H1 (cell line): ENCODE measurements at regions not wholly inside any gene's neighbourhood (a gene's known extent, or its start where the extent isn't known, plus 50 kb on each side); places are given as distances from the start of the nearest gene placed in this dataset.

Experiments
- CTCF ChIA-PET: fragments of 300-600 bp; sonication (Branson Sonifier 250); formaldehyde crosslinking; loops from one replicate; lab custom pipeline; 2021; ENCODE audit not compliant: partially characterized antibody; lab: Charles Lee
- POLR2A ChIA-PET: fragments of 300-600 bp; sonication (Branson Sonifier 250); formaldehyde crosslinking; loops from one replicate; lab custom pipeline; 2021; ENCODE audit warnings: inconsistent platforms; ENCODE audit not compliant: partially characterized antibody; lab: Charles Lee
- DNase-seq, 2 experiments: peaks; one replicate each; pipeline versions ENCODE4 v3.0.0 to v3.0.0-alpha.2; 2010 to 2022; ENCODE audit warnings: low spot score in 2 of 2, low read depth in 1 of 2, mixed read lengths in 1 of 2
- FAIRE-seq: peaks from 2 replicates; lab custom pipeline; 2011; peaks lifted over from hg19 to GRCh38; lab: Jason Lieb, UNC
- H2AFZ ChIP-seq: 2 replicates; pipeline ENCODE4 v1.8.1; 2012; ENCODE audit warnings: low read length, inconsistent platforms
- H2AK5ac ChIP-seq: 2 replicates; pipeline ENCODE4 v1.6.1; 2013; ENCODE audit warnings: low read depth, low read length
- H2BK120ac ChIP-seq: replicated peaks from 2 replicates; pipeline ENCODE3; 2013; ENCODE audit warnings: low read depth, low read length, inconsistent platforms
- H2BK12ac ChIP-seq: 2 replicates; pipeline ENCODE4 v1.6.1; 2013; ENCODE audit warnings: low read depth, low read length
- H2BK15ac ChIP-seq: 2 replicates; pipeline ENCODE4 v1.6.1; 2013; ENCODE audit warnings: low read length
- H2BK20ac ChIP-seq: 2 replicates; pipeline ENCODE4 v1.6.1; 2013; ENCODE audit warnings: low read length
- H2BK5ac ChIP-seq: 2 replicates; pipeline ENCODE4 v1.6.1; 2013; ENCODE audit warnings: low read depth, low read length
- H3K14ac ChIP-seq: 2 replicates; pipeline ENCODE4 v1.6.1; 2013; ENCODE audit warnings: inconsistent platforms; ENCODE audit not compliant: insufficient read length
- H3K18ac ChIP-seq: 2 replicates; pipeline ENCODE4 v1.6.1; 2013; ENCODE audit warnings: low read length; ENCODE audit errors: extremely low read depth
- H3K23ac ChIP-seq: 2 replicates; pipeline ENCODE4 v1.6.1; 2013; ENCODE audit warnings: inconsistent platforms; ENCODE audit not compliant: insufficient read length
- H3K23me2 ChIP-seq: 2 replicates; pipeline ENCODE4 v1.6.1; 2013; ENCODE audit warnings: low read depth, low read length
- H3K27ac ChIP-seq: 2 replicates; pipeline ENCODE4 v1.6.1; 2011; ENCODE audit warnings: low read depth, low read length, inconsistent platforms
- H3K27me3 ChIP-seq, 4 experiments: replicated peaks in 1 of 4; 1 replicate in 1 of 4; 2 replicates in 3 of 4; pipeline versions ENCODE4 v1.6.1 to v1.8.1; 2011 to 2013; ENCODE audit warnings: low read length in 3 of 4, mild to moderate bottlenecking in 3 of 4, inconsistent platforms in 2 of 4, mixed read lengths in 2 of 4, moderate library complexity in 1 of 4; ENCODE audit not compliant: control insufficient read depth in 3 of 4, insufficient read depth in 3 of 4; ENCODE audit errors: extremely low read depth in 1 of 4
- H3K36me3 ChIP-seq, 4 experiments: 2 replicates each; pipeline versions ENCODE4 v1.6.1 to v1.8.1; 2011 to 2013; ENCODE audit warnings: mild to moderate bottlenecking in 4 of 4, low read length in 3 of 4, moderate library complexity in 2 of 4, control low read depth in 1 of 4, inconsistent platforms in 1 of 4; ENCODE audit not compliant: insufficient read depth in 4 of 4, control insufficient read depth in 2 of 4
- H3K4ac ChIP-seq: replicated peaks from 2 replicates; pipeline ENCODE3; 2013; ENCODE audit warnings: low read length, low read depth, mixed read lengths, inconsistent platforms; ENCODE audit not compliant: insufficient read length
- H3K4me1 ChIP-seq, 4 experiments: replicated peaks in 1 of 4; 1 replicate in 1 of 4; 2 replicates in 3 of 4; pipeline versions ENCODE4 v1.6.1 to v1.8.1; 2011 to 2013; ENCODE audit warnings: low read length in 3 of 4, inconsistent platforms in 2 of 4, mixed read lengths in 1 of 4; ENCODE audit not compliant: insufficient read depth in 4 of 4, control insufficient read depth in 3 of 4
- H3K4me2 ChIP-seq, 2 experiments: 2 replicates each; pipeline versions ENCODE4 v1.6.1 to v1.8.1; 2011 to 2013; ENCODE audit warnings: low read depth in 2 of 2, low read length in 2 of 2, control low read depth in 1 of 2, inconsistent platforms in 1 of 2, mild to moderate bottlenecking in 1 of 2; ENCODE audit not compliant: insufficient read depth in 1 of 2
- H3K4me3 ChIP-seq, 4 experiments: fragments of 200-600, 300-600 bp in 1 of 4; sonication (generic), shearing (Covaris generic), sonication (Bioruptor Twin) in 1 of 4; 2 replicates each; pipeline versions ENCODE4 v1.5.1 to v1.8.1; 2011 to 2016; ENCODE audit warnings: low read length in 4 of 4, low read depth in 3 of 4, control low read depth in 2 of 4, inconsistent platforms in 2 of 4, mild to moderate bottlenecking in 2 of 4, mixed read lengths in 1 of 4, moderate library complexity in 1 of 4; ENCODE audit not compliant: insufficient read depth in 2 of 4; ENCODE audit errors: extremely low read depth in 1 of 4
- H3K56ac ChIP-seq: replicated peaks from 2 replicates; pipeline ENCODE3; 2013; ENCODE audit warnings: low read depth, mild to moderate bottlenecking, mixed read lengths, low read length, inconsistent platforms; ENCODE audit not compliant: insufficient read length
- H3K79me1 ChIP-seq: 2 replicates; pipeline ENCODE4 v1.6.1; 2013; ENCODE audit warnings: low read depth, low read length, control low read depth
- H3K79me2 ChIP-seq, 2 experiments: 2 replicates each; pipeline versions ENCODE4 v1.6.1 to v1.8.1; 2012 to 2013; ENCODE audit warnings: low read length in 2 of 2, mild to moderate bottlenecking in 2 of 2, inconsistent platforms in 1 of 2; ENCODE audit not compliant: insufficient read depth in 2 of 2, control insufficient read depth in 1 of 2
- H3K9ac ChIP-seq, 4 experiments: replicated peaks in 1 of 4; 1 replicate in 1 of 4; 2 replicates in 3 of 4; pipeline versions ENCODE4 v1.6.1 to v1.8.1; 2011 to 2013; ENCODE audit warnings: low read depth in 3 of 4, low read length in 3 of 4, control low read depth in 2 of 4, mild to moderate bottlenecking in 2 of 4, moderate library complexity in 2 of 4, inconsistent platforms in 1 of 4; ENCODE audit errors: extremely low read depth in 1 of 4
- H3K9me3 ChIP-seq, 2 experiments: 2 replicates each; pipeline versions ENCODE4 v1.6.1 to v1.8.1; 2012 to 2013; ENCODE audit warnings: mild to moderate bottlenecking in 2 of 2, moderate library complexity in 2 of 2, control low read depth in 1 of 2, inconsistent platforms in 1 of 2, low read depth in 1 of 2, low read length in 1 of 2, mixed read lengths in 1 of 2; ENCODE audit not compliant: insufficient read depth in 2 of 2
- H4K20me1 ChIP-seq, 2 experiments: replicated peaks in 1 of 2; 2 replicates each; pipeline versions ENCODE3 to v1.8.1; 2011 to 2013; ENCODE audit warnings: inconsistent platforms in 2 of 2, low read length in 2 of 2, mild to moderate bottlenecking in 1 of 2; ENCODE audit not compliant: insufficient read depth in 2 of 2, control insufficient read depth in 1 of 2
- H4K5ac ChIP-seq: 2 replicates; pipeline ENCODE4 v1.6.1; 2013; ENCODE audit warnings: low read length, low read depth, mixed read lengths, inconsistent platforms; ENCODE audit not compliant: insufficient read length
- H4K8ac ChIP-seq: 2 replicates; pipeline ENCODE4 v1.8.0; 2013; ENCODE audit warnings: mild to moderate bottlenecking, moderate library complexity, low read length, inconsistent platforms; ENCODE audit not compliant: insufficient read depth; ENCODE audit errors: extremely low read depth
- H4K91ac ChIP-seq: replicated peaks from 2 replicates; pipeline ENCODE3; 2013; ENCODE audit warnings: low read length, mixed read lengths, inconsistent platforms; ENCODE audit not compliant: insufficient read length
- CTCF ChIP-seq, 3 experiments: IDR thresholded peaks; 1 replicate in 2 of 3; 2 replicates in 1 of 3; pipeline versions ENCODE4 v1.5.1 to v1.6.1; 2011; ENCODE audit warnings: low read length in 3 of 3, mild to moderate bottlenecking in 3 of 3, inconsistent platforms in 2 of 3, low read depth in 1 of 3, moderate library complexity in 1 of 3; ENCODE audit not compliant: insufficient read depth in 1 of 3; ENCODE audit errors: control extremely low read depth in 1 of 3
- E2F6 ChIP-seq: IDR thresholded peaks from 2 replicates; pipeline ENCODE4 v1.6.1; 2012; ENCODE audit warnings: inconsistent platforms
- JUN ChIP-seq: IDR thresholded peaks from 2 replicates; pipeline ENCODE4 v1.6.1; 2011; ENCODE audit warnings: low read depth, mild to moderate bottlenecking, improper control_type of control experiment, low read length
- MAX ChIP-seq: IDR thresholded peaks from 2 replicates; pipeline ENCODE4 v1.6.1; 2012; ENCODE audit warnings: inconsistent platforms
- PHF8 ChIP-seq: fragments of 200-600 bp; sonication (generic); conservative IDR thresholded peaks from 2 replicates; pipeline ENCODE4 v1.7.1; 2012; ENCODE audit warnings: low read depth, mild to moderate bottlenecking, inconsistent platforms, low read length, moderate library complexity
- POLR2A ChIP-seq, 2 experiments: IDR thresholded peaks; 1 replicate in 1 of 2; 2 replicates in 1 of 2; pipeline ENCODE4 v1.6.1; 2011; ENCODE audit warnings: low read depth in 2 of 2, low read length in 2 of 2, mild to moderate bottlenecking in 2 of 2; ENCODE audit errors: control extremely low read depth in 1 of 2
- WGBS, 2 experiments: shearing (Covaris generic) in 1 of 2; methylation state at CpG; one replicate each; pipeline versions ENCODE4 v1.1.6 to v1.1.7; 2013 to 2015; ENCODE audit warnings: low lambda C conversion rate in 2 of 2, mixed read lengths in 2 of 2, inconsistent platforms in 1 of 2, low coverage in 1 of 2, missing lambda C conversion rate in 1 of 2; ENCODE audit not compliant: insufficient replicate concordance in 2 of 2, insufficient coverage in 1 of 2, insufficient read length in 1 of 2; ENCODE audit errors: extremely low coverage in 1 of 2, missing lambda C conversion rate in 1 of 2; 5-methylcytosine and 5-hydroxymethylcytosine counted together

GRCh38 chr1:226492426-226493137 is 56.0 kb upstream of the STUM start:
- no peak overlapping the region for H2AK5ac ChIP-seq

More at GRCh38 chr1:226492426-226493137, 56.0 kb upstream of the STUM start:
- H2BK12ac ChIP-seq, result no peak overlapping the region
- no peak overlapping the region for H3K56ac ChIP-seq
- H3K79me1 ChIP-seq, result no peaks in the 10 kb centered on the region
- H3K23ac ChIP-seq, result no peak overlapping the region
- H3K79me2 ChIP-seq, result no peaks in the 10 kb centered on the region
- H2AFZ ChIP-seq, result no peak overlapping the region
- POLR2A ChIA-PET, result interaction anchor here (1.2 to 1.3 kb wide), 2 partner anchors 85 to 87 kb away, joined by 3 to 6 read pairs; partner anchors contain the start of gene PARP1
- no peaks in the 10 kb centered on the region for H3K27me3 ChIP-seq
- H3K4ac ChIP-seq, result no peak overlapping the region
- no peaks in the 10 kb centered on the region for H4K20me1 ChIP-seq
- CTCF ChIA-PET, result interaction anchor here (1.3 to 3.2 kb wide), 3 partner anchors 28 to 116 kb away, joined by 3 to 11 read pairs (median 4); no protein-coding TSS in a partner anchor
- H3K14ac ChIP-seq, result no peak overlapping the region
- no peaks in the 10 kb centered on the region for H3K36me3 ChIP-seq
- H3K23me2 ChIP-seq, result no peaks in the 10 kb centered on the region
- H3K18ac ChIP-seq, result no peak overlapping the region
- WGBS, 2 experiments, result 92% methylated on average over 7 of the region's 7 CpGs; no CpG with 5 or more reads in 1 of the 2 experiments
- no peak overlapping the region for H2BK20ac ChIP-seq
- no peak overlapping the region for H4K91ac ChIP-seq
- no peak overlapping the region for H4K5ac ChIP-seq
- no peak overlapping the region for H2BK120ac ChIP-seq
- H3K9ac ChIP-seq, result no peak overlapping the region
- H4K8ac ChIP-seq, result no peak overlapping the region
- peaks cover 3 to 19% (median 4%) of the 10 kb centered on the region in 4 experiments; a peak in 6 of 7 replicates for H3K4me1 ChIP-seq
- no peak overlapping the region for H3K4me2 ChIP-seq
- no peak overlapping the region for H3K27ac ChIP-seq
- no peak overlapping the region for H2BK5ac ChIP-seq
- no peak overlapping the region for H3K4me3 ChIP-seq
- H3K9me3 ChIP-seq, result no peaks in the 10 kb centered on the region
- H2BK15ac ChIP-seq, result no peak overlapping the region
- TF ChIP-seq MAX (no peak), JUN (no peak), POLR2A (IDR thresholded peaks at IDR 0.05; ENCODE audit: control extremely low read depth in 1 of 2, low read depth in 2 of 2, low read length in 2 of 2) (no peak), CTCF (IDR thresholded peaks at IDR 0.05; ENCODE audit: control extremely low read depth in 1 of 3, insufficient read depth in 1 of 3, low read depth in 1 of 3, low read length in 3 of 3) (no peak), PHF8 (no peak), E2F6 (no peak)
- no peak for DNase-seq
- no peak for FAIRE-seq
